GM18505 (cell line): ENCODE measurements at regions not wholly inside any gene's neighbourhood (a gene's known extent, or its start where the extent isn't known, plus 50 kb on each side); places are given as distances from the start of the nearest gene placed in this dataset.

Source experiments
- ATAC-seq: cut with Tn5 transposase; IDR thresholded peaks from one replicate; pipeline ENCODE4 v1.9.1; 2021; ENCODE audit not compliant: unreplicated experiment
- POLR2A ChIP-seq: IDR thresholded peaks from 4 replicates; pipeline ENCODE4 v1.6.1; 2011; ENCODE audit warnings: borderline replicate concordance; ENCODE audit not compliant: insufficient read depth, insufficient read length; ENCODE audit errors: extremely low read depth

GRCh38 chr5:58208674-58209073, 251.2 kb downstream of the PLK2 start:
- no peak for TF ChIP-seq POLR2A

GRCh38 chr5:58207076-58207475, 252.8 kb downstream of the PLK2 start:
- TF ChIP-seq POLR2A, result no peak
- ATAC-seq, result no peak

More at GRCh38 chr5:58208674-58209073, 251.2 kb downstream of the PLK2 start:
- ATAC-seq, result no peak

- TF ChIP-seq POLR2A, result no peak
- no peak for ATAC-seq
Measured at GRCh38 chr5:58204966-58205365, 254.9 kb downstream of the PLK2 start.

GRCh38 chr5:58202941-58203444, 256.9 kb downstream of the PLK2 start:
- no peak for ATAC-seq
- no peak for TF ChIP-seq POLR2A

GRCh38 chr5:58201922-58202648, 257.8 kb downstream of the PLK2 start:
- TF ChIP-seq POLR2A, result no peak
- no peak for ATAC-seq

- TF ChIP-seq POLR2A, result no peak
- no peak for ATAC-seq
Measured at GRCh38 chr5:58200451-58200850, 259.4 kb downstream of the PLK2 start.

- no peak for TF ChIP-seq POLR2A
- no peak for ATAC-seq
Measured at GRCh38 chr5:58199087-58199486, 260.8 kb downstream of the PLK2 start.

- no peak for ATAC-seq
- no peak for TF ChIP-seq POLR2A
Measured at GRCh38 chr5:58198330-58198729, 261.6 kb downstream of the PLK2 start.

GRCh38 chr5:58197875-58198274, 262.0 kb downstream of the PLK2 start:
- no peak for ATAC-seq
- TF ChIP-seq POLR2A, result no peak

- no peak for TF ChIP-seq POLR2A
- ATAC-seq, result no peak
Measured at GRCh38 chr5:58191443-58191842, 268.4 kb downstream of the PLK2 start.

GRCh38 chr5:58188262-58188651, 271.6 kb downstream of the PLK2 start:
- no peak for TF ChIP-seq POLR2A
- no peak for ATAC-seq

GRCh38 chr5:58187432-58188261, 272.2 kb downstream of the PLK2 start:
- no peak for ATAC-seq
- no peak for TF ChIP-seq POLR2A

- TF ChIP-seq POLR2A, result no peak
- no peak for ATAC-seq
Measured at GRCh38 chr5:58185801-58186200, 274.1 kb downstream of the PLK2 start.

- no peak for TF ChIP-seq POLR2A
Measured at GRCh38 chr5:58185397-58185796, 274.5 kb downstream of the PLK2 start.

GRCh38 chr5:58184910-58185309, 275.0 kb downstream of the PLK2 start:
- ATAC-seq, result no peak
- no peak for TF ChIP-seq POLR2A

More at GRCh38 chr5:58185397-58185796, 274.5 kb downstream of the PLK2 start:
- ATAC-seq, result no peak

- TF ChIP-seq POLR2A, result no peak
- ATAC-seq, result no peak
Measured at GRCh38 chr5:58183786-58184085, 276.1 kb downstream of the PLK2 start.
